ENCODE measurements at regions not wholly inside any gene's neighbourhood (a gene's known extent, or its start where the extent isn't known, plus 50 kb on each side); places are given as distances from the start of the nearest gene placed in this dataset.

DNA sequence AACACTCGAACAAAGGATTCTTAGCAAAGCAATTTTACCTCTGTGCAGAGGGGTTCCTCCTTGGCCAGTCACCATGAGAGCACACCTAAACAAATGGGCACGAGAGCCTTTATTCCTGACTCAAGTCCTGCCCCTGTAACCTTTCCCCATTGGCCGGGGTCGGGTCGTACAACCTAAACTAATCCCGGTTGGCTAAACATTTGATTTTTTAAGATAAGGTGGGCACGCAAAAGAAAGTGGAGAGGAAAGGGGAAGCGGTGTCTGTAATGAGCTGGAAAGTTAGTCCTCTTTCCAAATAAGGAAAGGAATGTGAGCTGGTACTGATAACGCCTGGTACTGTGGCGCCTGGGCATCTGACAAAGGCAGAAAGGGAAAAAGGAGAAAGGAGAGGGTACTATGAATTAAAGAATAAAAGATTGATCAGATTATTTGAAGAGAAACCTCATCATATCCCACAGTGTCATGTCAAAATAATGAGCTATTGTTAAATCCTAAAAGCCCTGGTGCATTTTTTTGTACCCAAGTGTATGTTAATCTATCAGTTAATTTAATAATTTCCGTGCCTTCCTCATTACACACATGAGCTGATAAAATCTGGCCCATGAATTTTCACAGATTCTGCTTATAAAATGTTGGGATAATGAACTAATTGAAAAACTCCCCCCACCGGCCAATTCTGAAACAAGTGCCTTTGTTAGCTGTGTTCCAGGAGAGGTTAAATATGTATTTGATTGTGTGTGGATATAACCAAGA is 335.7 kb downstream of the RFC3 start:
- Histone ChIP-seq H4K20me1 (ENCODE audit: insufficient read depth, low read length) (no peaks in the 10 kb centered on the region), H3K79me1 (ENCODE audit: low read depth in 1 of 2, low read length in 2 of 2) (no peaks in the 10 kb centered on the region), H3K9ac (ENCODE audit: low read depth, low read length) (no peak overlapping the region), H3K56ac (ENCODE audit: extremely low read depth, insufficient read depth, low read length) (no peak overlapping the region), H3K23ac (ENCODE audit: low read depth, low read length) (no peak overlapping the region), H4K91ac (ENCODE audit: insufficient read depth, low read depth, low read length) (no peak overlapping the region), H2BK5ac (ENCODE audit: low read depth, low read length, poor library complexity, severe bottlenecking) (no peak overlapping the region), H2BK20ac (ENCODE audit: low read depth, low read length) (no peak overlapping the region), H4K5ac (ENCODE audit: low read depth, low read length) (no peak overlapping the region), H2AFZ (replicated peaks; ENCODE audit: low read length, poor library complexity) (no peak overlapping the region), H2AK9ac (replicated peaks; ENCODE audit: low read depth, low read length, poor library complexity) (no peak overlapping the region), H2BK120ac (ENCODE audit: low read depth, low read length) (peak overlapping the region; percentile 66; the same call in 1 of the 2 replicates), H3K4me3 (ENCODE audit: insufficient read depth, low read depth, low read length) (no peak overlapping the region), H3K27ac (ENCODE audit: insufficient read depth, low read length) (no peak overlapping the region), H3K9me1 (ENCODE audit: insufficient read depth, low read length) (0 out of 2 replicates have a peak, but pooled peaks cover 7% of the 10 kb centered on the region), H3K9me3 (ENCODE audit: control insufficient read depth, insufficient read depth, low read length) (no peaks in the 10 kb centered on the region), H2BK15ac (ENCODE audit: low read depth, low read length) (no peak overlapping the region), H3K4me2 (ENCODE audit: low read depth, low read length) (peak overlapping the region; percentile 58), H3K18ac (ENCODE audit: low read depth, low read length) (peak overlapping the region; percentile 66; the same call in 1 of the 2 replicates), H3K14ac (replicated peaks; ENCODE audit: low read depth, low read length) (no peak overlapping the region), H3K4me1 (ENCODE audit: control insufficient read depth, insufficient read depth, low read length) (peaks cover 4% of the 10 kb centered on the region), H2AK5ac (ENCODE audit: low read depth, low read length) (no peak overlapping the region), H3K36me3 (ENCODE audit: control insufficient read depth, insufficient read depth, low read length) (no peaks in the 10 kb centered on the region), H4K8ac (ENCODE audit: low read depth in 2 of 2, low read length in 2 of 2) (peak overlapping the region in 1 of 2 experiments; percentile 30; a peak in 3 of 4 replicates), H3K27me3 (ENCODE audit: control insufficient read depth, insufficient read depth, low read length) (no peaks in the 10 kb centered on the region), H3K4ac (ENCODE audit: low read depth, low read length) (0 out of 2 replicates have a peak overlapping the region, but pooled peaks have one; percentile 54)
- in situ Hi-C loops (cut with MboI; ENCODE audit: low sequenced_read_pairs): no loop called here
- no TSS peak for BruUV-seq (replicated peaks)
- TF ChIP-seq RCOR1 (IDR thresholded peaks at IDR 0.05; ENCODE audit: insufficient replicate concordance, low read length) (no peak), FOS (IDR thresholded peaks at IDR 0.05; ENCODE audit: low read depth, low read length) (no peak), BHLHE40 (IDR thresholded peaks at IDR 0.05; ENCODE audit: low read depth, low read length) (no peak), RFX5 (IDR thresholded peaks at IDR 0.05; ENCODE audit: low read depth, low read length) (no peak), MAZ (IDR thresholded peaks at IDR 0.05; ENCODE audit: borderline replicate concordance, low read depth, low read length) (no peak)
- TF ChIP-seq, protein P1, sequence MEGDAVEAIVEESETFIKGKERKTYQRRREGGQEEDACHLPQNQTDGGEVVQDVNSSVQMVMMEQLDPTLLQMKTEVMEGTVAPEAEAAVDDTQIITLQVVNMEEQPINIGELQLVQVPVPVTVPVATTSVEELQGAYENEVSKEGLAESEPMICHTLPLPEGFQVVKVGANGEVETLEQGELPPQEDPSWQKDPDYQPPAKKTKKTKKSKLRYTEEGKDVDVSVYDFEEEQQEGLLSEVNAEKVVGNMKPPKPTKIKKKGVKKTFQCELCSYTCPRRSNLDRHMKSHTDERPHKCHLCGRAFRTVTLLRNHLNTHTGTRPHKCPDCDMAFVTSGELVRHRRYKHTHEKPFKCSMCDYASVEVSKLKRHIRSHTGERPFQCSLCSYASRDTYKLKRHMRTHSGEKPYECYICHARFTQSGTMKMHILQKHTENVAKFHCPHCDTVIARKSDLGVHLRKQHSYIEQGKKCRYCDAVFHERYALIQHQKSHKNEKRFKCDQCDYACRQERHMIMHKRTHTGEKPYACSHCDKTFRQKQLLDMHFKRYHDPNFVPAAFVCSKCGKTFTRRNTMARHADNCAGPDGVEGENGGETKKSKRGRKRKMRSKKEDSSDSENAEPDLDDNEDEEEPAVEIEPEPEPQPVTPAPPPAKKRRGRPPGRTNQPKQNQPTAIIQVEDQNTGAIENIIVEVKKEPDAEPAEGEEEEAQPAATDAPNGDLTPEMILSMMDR (conservative IDR thresholded peaks at IDR 0.05; ENCODE audit: low read depth, low read length): no peak
- TF ChIP-seq, protein P2, sequence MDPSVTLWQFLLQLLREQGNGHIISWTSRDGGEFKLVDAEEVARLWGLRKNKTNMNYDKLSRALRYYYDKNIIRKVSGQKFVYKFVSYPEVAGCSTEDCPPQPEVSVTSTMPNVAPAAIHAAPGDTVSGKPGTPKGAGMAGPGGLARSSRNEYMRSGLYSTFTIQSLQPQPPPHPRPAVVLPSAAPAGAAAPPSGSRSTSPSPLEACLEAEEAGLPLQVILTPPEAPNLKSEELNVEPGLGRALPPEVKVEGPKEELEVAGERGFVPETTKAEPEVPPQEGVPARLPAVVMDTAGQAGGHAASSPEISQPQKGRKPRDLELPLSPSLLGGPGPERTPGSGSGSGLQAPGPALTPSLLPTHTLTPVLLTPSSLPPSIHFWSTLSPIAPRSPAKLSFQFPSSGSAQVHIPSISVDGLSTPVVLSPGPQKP (IDR thresholded peaks at IDR 0.05; ENCODE audit: borderline replicate concordance, low read depth, low read length): no peak
- TF ChIP-seq, protein P3, sequence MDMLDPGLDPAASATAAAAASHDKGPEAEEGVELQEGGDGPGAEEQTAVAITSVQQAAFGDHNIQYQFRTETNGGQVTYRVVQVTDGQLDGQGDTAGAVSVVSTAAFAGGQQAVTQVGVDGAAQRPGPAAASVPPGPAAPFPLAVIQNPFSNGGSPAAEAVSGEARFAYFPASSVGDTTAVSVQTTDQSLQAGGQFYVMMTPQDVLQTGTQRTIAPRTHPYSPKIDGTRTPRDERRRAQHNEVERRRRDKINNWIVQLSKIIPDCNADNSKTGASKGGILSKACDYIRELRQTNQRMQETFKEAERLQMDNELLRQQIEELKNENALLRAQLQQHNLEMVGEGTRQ (IDR thresholded peaks at IDR 0.05; ENCODE audit: low read depth, low read length): no peak
- no peak for ATAC-seq (ENCODE audit: low read depth)
- dilution Hi-C loops (cut with HindIII; ENCODE audit: low sequenced_read_pairs, unreplicated experiment): no loop called here
- intact Hi-C loops (cut with micrococcal nuclease): no loop called here
- DNase-seq: no peak
- no CpG with 5 or more reads among the region's 12 CpGs for WGBS, 2 experiments (ENCODE audit: extremely low coverage in 2 of 2, insufficient read length in 1 of 2)
- ChIA-PET CTCF (interaction anchor here (0.6 kb wide), 1 partner anchor 76 kb away, joined by 3 read pairs; no protein-coding TSS in a partner anchor), POLR2A (ENCODE audit: unreplicated experiment) (no interaction called here)

Data from IMR-90 (cell line).